ENCODE measurements at regions not wholly inside any gene's neighbourhood (a gene's known extent, or its start where the extent isn't known, plus 50 kb on each side); places are given as distances from the start of the nearest gene placed in this dataset.
"Not testable (repeated sequence)": the region's sequence is repeated elsewhere in the genome, so short reads cannot be mapped to it uniquely, and the experiment has no call there.

DNA sequence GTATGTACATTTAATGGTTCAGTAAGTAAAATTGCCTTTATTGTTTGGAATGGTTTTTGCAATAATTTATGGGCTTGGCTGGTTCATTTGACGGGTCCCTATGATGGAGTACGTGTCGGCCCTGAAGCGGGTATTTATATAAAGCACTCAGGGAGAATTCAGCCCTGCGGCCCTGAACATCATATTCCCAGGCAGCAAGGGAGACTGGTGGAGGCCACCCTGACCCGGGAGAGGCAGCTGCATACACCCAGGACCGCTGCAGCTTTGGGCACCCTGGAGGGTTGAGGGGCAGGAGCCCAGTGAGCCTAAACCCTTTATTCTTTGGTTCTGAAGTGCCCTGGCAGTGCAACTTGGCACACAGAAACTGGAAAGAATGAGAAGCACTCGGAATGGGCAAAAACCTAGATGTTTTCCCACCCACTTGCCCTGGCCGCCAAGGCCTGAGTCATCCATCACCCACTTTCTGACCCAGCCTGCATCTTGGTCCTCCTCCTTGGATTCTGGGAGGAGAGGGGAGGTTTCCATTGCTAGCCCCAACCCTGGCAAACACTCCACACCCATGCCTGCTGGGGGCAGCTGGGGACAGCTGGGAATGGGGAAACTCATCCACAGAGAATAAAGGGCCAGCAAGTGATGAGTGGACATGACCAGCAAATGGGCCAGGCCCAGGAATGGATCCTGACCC is 162.2 kb upstream of the TNRC6C start:
- no peak overlapping the region for H3K27ac ChIP-seq
- DNase-seq (ENCODE audit: low read depth, low spot score): no peak

DNA sequence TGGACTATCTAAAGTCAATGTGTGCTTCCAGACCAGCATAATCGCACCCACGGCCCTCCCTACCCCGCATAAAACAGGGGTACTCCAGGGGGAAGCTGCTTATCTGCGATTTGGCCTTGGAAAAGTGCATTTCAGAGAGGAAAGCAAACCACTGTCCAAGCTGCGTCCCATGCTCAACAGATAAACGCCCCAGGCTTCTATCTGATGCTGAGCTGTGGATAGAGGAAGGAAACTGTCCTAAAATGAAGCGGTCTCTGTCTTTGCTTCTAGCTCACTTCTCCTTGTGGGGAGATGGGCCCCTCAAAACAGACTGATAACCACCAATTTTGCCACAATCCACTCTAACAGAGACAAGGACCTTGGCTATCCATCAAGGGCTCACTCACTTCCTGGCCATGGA is 160.5 kb upstream of the TNRC6C start:
- no peak for DNase-seq (ENCODE audit: low read depth, low spot score)
- no peak overlapping the region for H3K27ac ChIP-seq

DNA sequence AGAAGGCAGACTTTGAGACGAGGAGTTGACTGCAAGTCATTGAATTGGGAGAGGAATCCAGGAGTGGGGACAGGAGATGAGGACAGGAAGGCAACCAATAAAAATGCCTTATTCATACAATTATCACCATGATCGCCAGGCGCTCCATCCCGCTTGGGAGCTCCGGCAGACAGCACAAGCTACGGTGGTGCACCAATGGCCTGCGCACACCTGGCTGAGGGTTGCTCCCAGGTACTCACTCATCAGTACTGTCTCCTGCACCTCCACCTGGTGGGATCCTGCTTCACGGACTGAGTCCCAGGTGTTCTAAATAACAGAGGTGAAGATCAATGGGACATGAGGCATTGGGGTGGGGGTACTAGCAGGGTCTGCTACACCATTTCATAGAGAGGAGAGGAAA is 160.0 kb upstream of the TNRC6C start:
- DNase-seq (ENCODE audit: low read depth, low spot score): no peak
- no peak overlapping the region for H3K27ac ChIP-seq

DNA sequence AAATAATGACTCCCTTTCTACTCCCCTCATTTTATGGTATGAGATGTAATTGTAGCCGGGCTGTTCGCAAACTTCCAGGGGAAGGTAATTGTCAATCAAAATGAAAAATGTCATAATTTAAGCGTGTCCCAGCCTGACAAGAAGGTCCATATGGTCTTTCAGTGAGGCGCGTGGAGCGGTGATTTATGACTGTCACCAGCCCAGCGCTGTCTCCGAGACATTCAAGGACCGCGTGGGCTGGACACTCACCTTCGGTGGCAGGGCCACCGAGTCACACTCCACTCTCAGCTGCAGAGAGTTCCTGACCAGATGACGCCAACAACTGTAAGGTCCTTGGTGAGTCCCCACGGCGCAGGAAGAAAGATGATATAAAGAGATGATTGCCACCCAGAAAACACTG is 157.7 kb upstream of the TNRC6C start:
- no peak overlapping the region for H3K27ac ChIP-seq
- no peak for DNase-seq (ENCODE audit: low read depth, low spot score)

DNA sequence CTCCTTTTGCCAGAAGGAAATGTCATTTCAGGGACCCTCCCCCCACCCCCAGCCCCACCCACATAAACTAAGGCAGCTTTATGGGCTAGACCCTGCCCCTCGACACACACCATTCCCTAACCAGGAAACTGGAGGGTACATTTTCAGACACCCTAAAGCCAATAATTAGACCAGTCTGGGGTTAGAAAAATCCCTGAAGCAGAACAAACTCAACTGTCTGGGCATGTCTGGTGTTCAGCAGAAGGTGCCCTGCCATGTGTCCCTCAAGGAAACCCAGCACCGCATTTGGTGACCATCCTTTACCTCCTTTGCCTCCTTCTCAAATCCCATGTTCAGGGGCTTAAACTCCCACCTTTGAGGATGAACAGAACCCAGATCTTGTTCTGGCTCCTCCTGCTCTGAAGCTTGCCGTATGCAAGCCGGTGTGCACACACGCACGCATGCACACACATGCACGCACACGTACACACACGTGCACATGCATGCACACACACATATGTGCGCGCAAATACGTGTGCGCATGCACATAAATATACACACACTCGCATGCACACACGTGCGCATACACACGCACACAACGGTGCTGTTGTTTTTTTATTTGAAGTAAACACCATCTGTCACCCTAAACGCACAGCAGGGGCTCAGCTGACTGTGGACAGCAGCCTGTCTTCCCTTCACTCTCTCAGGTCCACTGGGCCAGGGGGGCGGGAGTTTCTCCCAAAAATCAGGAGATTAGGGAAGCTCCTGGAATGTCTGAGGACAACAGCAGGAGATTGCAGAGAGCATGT is 156.8 kb upstream of the TNRC6C start:
- DNase-seq (ENCODE audit: low read depth, low spot score): no peak
- H3K27ac ChIP-seq: no peak overlapping the region

DNA sequence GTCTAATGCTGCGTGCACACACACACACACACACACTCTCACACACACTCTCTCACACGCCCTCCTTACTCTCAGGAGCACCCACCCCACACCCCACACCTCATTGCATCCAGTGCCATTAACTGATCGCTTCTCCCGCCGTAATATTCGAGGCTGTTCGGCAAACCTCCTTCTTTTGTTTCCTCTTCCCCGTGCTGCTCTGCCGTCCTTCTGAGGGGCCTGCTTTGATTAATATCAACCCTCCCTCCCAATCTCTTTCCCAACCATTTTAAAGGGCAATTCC is 156.2 kb upstream of the TNRC6C start:
- no peak for DNase-seq (ENCODE audit: low read depth, low spot score)
- H3K27ac ChIP-seq: no peak overlapping the region

DNA sequence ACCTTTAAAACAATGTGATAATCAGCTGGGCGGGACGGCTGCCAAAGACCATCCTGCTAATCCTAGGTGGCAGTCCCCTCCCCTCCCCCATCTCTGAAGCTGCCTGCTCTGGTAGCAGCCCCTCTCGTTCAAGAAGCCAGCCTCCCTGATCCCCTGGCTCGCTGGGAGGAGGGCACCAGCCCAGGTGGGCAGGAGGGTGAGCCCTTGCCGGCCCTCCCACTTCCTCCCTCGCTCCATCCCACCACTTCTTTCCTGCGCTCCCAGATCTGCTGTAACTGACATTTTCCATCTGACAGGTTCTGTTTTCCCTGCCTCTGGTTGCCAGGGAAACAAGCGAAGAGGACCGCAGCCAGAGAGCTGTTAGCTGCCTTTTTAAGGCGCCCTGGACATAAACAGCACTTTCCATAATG is 155.7 kb upstream of the TNRC6C start:
- DNase-seq (ENCODE audit: low read depth, low spot score): no peak

DNA sequence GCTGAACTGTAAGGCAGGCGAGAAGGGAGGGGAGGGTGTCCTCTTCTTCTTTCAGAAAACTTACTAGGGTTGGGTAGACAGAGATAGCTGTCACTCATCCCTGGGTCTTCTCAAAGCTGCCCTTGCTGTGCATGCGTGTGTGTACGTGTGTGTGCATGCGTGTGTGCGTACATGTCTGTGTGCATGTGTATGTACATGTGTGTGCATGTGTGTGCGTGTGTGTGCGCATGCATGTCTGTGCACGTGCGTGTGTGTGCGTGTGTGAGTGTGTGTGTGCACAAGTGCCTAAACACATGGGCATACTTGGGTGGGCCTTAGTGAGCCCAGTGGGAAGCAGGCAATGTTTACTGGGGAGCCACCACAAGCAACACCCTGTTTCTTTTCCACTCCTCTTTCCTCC is 154.8 kb upstream of the TNRC6C start:
- no peak for DNase-seq (ENCODE audit: low read depth, low spot score)
- H3K27ac ChIP-seq: no peak overlapping the region

More for the DNA sequence above, 155.7 kb upstream of the TNRC6C start:
- no peak overlapping the region for H3K27ac ChIP-seq

DNA sequence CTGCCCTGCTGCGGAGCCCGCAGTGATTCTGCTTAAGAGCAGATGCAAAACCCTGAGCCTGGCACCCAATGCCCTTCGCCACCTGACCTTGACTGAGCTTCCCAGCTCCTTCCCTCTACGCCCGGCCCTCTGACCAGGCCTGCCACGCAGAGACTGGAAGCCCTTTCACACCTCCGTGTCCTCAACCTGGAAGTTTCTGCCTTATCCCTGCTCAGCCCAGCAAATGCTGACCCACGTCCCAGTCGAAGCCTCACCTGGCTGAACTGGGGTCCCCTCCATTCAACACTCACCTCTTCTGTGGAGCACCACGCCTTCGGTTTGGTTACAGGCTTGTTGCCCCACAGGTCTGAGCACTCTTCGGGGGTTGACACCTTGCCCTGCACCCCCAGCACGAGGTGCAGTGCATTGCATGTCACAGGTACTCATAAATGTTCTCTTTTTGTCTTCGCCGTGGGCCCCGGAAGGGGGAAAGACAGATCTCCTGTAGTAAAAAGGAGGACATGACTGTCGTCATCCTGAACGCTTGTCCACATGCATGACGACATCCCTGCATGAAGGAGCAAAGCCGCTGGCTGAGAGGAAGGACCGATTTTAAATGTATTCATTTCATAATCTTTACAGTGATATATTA is 153.6 kb upstream of the TNRC6C start:
- no peak overlapping the region for H3K27ac ChIP-seq
- DNase-seq (ENCODE audit: low read depth, low spot score): no peak

DNA sequence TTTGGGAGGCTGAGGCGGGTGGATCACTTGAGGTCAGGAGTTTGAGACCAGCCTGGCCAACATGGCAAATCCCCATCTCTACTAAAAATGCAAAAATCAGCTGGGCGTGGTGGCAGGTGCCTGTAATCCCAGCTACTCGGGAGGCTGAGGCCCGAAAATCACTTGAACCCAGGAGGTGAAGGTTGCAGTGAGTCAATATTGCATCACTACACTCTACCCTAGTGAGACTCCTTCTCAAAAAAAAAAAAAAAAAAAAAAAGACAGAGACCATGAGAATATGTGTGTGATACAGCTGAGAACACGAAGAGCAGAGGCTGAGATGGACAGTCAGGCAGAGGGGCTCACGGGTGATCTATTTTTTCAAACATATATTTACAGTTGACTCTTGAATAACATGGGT is 152.5 kb upstream of the TNRC6C start:
- not testable (repeated sequence) for DNase-seq (ENCODE audit: low read depth, low spot score); H3K27ac ChIP-seq

DNA sequence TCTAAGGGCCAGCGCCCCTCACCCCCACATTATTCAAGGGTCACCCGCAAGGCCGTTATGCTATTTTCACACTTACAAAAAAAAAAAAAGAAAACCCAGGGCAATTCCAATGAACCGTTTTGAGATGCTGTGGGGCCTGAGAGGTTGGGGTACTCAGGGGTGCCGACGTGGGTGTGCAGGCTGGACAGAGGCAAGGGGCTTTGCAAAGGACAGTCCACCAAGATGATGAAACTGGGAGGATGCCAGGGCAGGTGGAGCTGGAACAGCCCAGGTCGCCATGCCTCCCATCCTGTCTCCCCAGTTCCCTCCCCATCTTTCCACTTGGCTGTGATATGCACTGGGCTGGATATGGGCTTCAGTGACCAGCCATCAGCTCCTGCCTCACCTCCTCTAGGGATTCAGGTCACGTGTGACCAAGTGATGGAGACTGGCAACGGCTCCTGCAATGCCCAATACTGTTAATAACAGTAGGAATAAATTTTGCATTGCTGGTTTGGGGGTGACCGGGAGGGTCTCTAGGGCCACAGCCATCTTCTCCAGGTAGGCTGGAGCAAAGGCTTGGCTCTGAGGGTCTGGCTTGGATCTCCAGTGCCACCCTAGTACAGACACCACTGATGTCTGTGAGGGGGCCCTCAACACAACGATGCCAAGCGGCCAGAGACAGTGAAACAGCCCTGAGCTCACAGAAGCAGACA is 151.3 kb upstream of the TNRC6C start:
- DNase-seq (ENCODE audit: low read depth, low spot score): no peak
- no peak overlapping the region for H3K27ac ChIP-seq

DNA sequence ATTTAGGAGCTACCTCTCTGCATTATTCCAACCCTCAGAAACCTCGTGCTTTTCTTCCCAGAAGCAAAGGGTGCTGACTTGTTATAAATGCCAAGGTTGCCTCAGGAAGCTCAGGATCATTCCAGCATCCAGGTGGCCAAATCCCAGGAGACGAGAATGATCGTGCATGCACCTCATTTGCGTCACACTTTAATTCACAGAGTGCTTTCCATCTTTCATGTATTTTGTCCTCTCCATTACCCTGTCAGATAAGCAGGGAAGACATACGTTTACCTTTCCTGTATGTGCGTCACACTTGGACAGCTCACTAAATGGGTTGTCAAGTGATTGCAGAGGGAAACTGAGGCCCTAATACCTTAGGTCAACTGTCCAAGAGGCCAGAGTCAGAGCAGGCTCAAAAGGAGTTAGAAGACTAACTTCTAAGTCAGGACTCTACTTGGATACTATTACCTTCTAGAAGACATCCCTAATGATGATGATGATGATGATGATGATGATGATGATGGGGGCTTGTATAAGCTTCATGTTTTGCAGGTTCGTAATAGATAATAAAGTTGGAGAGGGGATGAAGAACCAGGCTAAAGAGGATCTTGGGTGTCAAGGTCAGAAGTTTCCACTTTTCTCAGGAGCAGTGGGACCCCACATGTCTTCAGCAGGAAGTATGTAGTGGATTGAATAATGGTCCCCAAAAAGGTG is 150.6 kb upstream of the TNRC6C start:
- no peak for DNase-seq (ENCODE audit: low read depth, low spot score)
- H3K27ac ChIP-seq: no peak overlapping the region

DNA sequence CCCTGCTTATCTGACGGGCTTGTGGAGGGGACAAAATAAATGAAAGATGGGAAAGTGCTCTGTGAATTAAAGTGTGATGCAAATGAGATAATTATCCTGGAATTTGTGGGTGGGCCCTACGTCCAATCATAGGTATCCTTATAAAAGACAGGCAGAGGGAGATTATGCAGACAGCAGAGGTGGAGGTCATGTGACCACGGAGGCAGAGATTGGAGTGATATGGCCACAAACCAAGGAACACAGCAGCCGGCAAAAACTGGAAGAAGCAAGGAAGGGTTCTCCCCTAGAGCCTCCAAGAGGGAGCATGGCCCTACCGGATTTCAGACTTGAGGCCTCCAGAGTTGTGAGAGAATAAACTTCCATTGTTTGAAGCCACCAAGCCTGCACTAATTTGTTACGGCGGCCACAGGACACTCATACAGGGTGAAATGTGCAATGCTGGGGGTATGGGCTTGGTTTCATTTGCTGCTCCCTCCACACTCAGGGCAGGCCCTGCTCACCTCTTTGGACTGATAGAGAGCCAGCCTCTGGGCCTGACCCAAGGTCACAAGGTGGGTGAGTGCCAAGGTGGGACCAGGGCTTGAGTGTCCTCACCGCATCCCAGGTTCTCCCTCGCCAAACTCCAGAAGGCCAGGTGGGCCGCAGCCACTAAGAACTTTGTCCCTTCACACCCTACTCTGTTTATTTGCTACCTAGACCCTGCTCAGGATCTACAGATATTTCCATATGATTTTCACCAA is 149.6 kb upstream of the TNRC6C start:
- no peak for DNase-seq (ENCODE audit: low read depth, low spot score)
- no peak overlapping the region for H3K27ac ChIP-seq

DNA sequence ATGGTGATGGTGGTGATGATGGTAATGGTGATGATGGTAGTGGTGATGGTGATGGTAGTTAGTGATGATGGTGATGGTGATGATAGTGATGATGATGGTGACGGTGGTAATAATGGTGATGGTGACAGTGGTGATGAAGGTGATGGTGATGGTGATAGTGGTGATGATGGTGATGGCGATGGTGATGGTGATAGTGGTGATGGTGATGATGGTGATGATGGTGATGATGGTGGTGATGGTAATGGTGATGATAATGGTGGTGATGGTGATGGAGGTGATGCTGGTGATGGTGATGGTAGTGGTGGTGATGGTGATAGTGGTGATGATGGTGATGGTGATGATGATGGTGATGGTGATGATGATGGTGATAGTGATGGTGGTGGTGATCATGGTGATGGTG is 148.7 kb upstream of the TNRC6C start:
- DNase-seq (ENCODE audit: low read depth, low spot score): no peak

DNA sequence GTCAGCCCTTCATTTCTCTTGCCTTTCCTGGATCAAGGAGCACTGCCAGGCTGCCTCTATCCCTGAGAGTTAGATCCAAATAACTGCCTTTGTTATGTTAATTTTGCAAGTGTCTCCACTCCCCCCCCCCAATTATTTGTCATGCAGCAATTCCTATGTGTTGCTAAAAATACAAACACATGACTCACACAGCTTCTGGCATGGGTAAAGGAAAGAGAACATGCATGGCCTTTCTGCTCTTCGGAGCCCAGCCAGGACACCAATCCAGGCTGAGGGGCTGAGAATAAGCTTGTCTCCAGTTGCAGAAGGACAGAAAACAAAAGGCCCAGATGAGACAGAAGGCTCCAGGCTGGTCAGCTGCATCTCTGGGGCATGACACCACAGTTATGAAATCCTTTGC is 148.0 kb upstream of the TNRC6C start:
- no peak overlapping the region for H3K27ac ChIP-seq
- DNase-seq (ENCODE audit: low read depth, low spot score): no peak

More for the DNA sequence above, 148.7 kb upstream of the TNRC6C start:
- no peak overlapping the region for H3K27ac ChIP-seq

DNA sequence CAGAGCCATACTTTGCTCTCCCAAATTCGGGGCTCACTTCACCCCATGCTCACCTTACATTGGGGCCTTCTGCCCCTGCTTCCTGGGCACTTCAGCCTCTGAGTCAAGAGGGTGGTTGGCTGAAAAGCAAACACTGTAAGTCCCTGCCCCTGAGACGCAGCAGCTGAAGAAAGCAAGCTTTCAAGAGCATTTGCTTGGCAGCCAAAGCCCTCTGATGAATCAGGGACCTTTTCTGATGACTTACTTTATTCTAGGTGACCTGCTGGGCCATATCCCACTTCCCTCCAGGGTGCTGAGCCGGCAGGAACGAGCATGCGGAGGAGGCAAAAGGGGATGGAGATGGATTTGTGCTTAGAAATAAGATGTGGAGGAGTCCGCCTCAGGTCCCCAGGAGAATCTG is 147.0 kb upstream of the TNRC6C start:
- DNase-seq (ENCODE audit: low read depth, low spot score): no peak
- no peak overlapping the region for H3K27ac ChIP-seq

DNA sequence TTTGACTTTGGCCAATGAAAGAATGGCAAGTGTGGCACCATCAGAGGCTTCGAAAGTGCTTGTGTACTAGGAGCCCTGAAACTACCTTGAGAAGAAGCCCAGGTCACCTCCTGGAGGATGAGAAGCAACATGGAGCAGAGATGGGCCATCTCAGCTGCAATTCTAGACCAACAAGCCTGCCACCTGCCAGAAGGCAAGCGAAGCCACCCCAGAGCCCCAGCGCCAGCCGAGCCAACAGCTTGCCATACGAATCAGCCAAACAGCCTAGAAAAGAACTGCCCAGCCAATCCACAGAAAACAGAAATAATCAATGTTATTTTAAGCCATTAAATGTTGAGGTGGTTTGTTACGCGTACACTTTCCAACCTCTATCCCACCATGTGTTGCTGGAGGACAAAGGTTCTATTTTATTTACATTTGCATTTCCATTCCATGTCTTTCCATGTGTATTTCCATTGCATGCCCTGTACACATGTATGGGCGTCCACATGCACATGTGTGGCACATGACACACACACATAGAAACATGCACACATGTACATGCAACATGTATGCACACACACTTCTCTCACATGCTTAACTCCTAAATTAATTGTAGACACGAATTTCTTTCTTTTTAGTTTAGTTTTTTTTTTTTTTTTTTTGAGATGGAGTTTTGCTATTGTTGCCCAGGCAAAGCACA is 144.3 kb upstream of the TNRC6C start:
- DNase-seq (ENCODE audit: low read depth, low spot score): no peak
- no peak overlapping the region for H3K27ac ChIP-seq

DNA sequence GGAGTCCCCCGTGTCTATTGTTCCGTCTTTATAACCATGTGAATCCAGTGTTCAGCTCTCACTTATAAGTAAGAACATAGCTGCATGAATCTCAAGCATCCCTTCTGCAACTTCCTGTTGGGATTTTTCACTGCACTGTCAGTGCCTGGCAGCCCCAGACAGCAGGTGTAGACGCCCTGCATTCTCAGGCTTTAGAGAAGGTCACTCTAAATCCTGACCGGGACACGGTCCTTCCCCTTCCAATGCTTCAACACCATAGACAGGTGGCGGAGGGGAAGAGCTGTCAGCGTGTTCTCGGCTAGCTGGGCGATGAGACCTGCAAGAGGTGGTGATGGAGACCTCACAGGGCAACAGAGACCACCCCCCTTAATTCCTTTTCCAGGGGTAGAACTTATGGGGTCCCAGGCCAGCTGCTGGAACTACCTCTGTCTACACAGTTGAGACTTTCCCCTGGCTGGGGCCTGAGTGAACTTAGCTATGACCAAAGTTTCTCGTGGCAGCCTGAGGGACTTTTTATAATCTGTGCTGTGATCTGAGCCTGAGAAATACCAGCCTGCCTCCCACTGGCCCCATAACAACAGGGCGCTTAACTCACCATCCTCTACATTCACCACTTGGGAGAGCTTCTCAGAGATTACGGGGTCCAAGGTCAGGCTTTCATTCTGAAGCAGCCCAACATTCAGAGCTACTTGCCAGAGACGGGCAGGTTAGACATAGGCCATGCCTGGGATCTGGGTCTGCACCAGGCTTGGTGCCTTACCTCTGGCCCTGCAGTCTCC is 143.2 kb upstream of the TNRC6C start:
- H3K27ac ChIP-seq: no peak overlapping the region
- no peak for DNase-seq (ENCODE audit: low read depth, low spot score)

DNA sequence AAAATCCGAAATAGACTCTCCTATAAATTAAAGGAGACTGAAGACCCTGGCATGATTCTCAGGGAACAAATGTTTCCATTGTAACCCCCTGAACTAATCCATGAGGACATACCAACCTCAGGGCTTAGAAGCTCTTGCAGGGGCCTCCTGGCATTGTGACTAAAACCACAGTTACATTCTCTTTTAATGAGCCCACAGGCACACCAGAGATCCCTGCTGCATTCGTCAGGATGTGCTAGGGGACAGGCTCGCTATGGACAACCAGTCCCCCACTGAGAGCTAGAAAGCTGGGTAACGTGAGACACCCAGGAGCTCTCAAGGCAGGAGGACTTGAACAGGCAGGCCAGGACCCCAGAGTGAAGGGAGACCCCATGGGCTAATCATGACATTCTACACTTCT is 140.6 kb upstream of the TNRC6C start:
- H3K27ac ChIP-seq: no peak overlapping the region
- DNase-seq (ENCODE audit: low read depth, low spot score): no peak
